NCI-H1048 (cell line): ENCODE measurements at regions not wholly inside any gene's neighbourhood (a gene's known extent, or its start where the extent isn't known, plus 50 kb on each side); places are given as distances from the start of the nearest gene placed in this dataset.
"Not testable (repeated sequence)": the region's sequence is repeated elsewhere in the genome, so short reads cannot be mapped to it uniquely, and the experiment has no call there.

Experiments used
- DNase-seq: peaks from one replicate; lab custom pipeline; 2025; lab: John Stamatoyannopoulos, UW

GRCh38 chr2:49677227-49677626 lies 522.9 kb upstream of the FSHR start:
- no peak for DNase-seq

GRCh38 chr2:49664827-49665226 lies 510.5 kb upstream of the FSHR start:
- DNase-seq: no peak

GRCh38 chr2:49661809-49662208 lies 507.5 kb upstream of the FSHR start:
- DNase-seq: no peak

- DNase-seq: no peak
Measured at GRCh38 chr2:49656853-49657252, 502.5 kb upstream of the FSHR start.

GRCh38 chr2:49643149-49643548 lies 488.8 kb upstream of the FSHR start:
- DNase-seq: no peak

GRCh38 chr2:49640630-49641029 lies 486.3 kb upstream of the FSHR start:
- no peak for DNase-seq

- DNase-seq: no peak
Measured at GRCh38 chr2:49621016-49621415, 466.7 kb upstream of the FSHR start.

GRCh38 chr2:49619804-49620203 lies 465.5 kb upstream of the FSHR start:
- DNase-seq: no peak

GRCh38 chr2:49618491-49618890 lies 464.2 kb upstream of the FSHR start:
- no peak for DNase-seq

GRCh38 chr2:49616800-49617199 lies 462.5 kb upstream of the FSHR start:
- no peak for DNase-seq

GRCh38 chr2:49611796-49612195 lies 457.5 kb upstream of the FSHR start:
- not testable (repeated sequence) for DNase-seq

- DNase-seq: no peak
Measured at GRCh38 chr2:49600524-49600923, 446.2 kb upstream of the FSHR start.

GRCh38 chr2:49598231-49598630 lies 443.9 kb upstream of the FSHR start:
- DNase-seq: no peak

GRCh38 chr2:49585921-49586320 lies 431.6 kb upstream of the FSHR start:
- no peak for DNase-seq

- no peak for DNase-seq
Measured at GRCh38 chr2:49582946-49583345, 428.6 kb upstream of the FSHR start.

GRCh38 chr2:49577041-49577440 lies 422.7 kb upstream of the FSHR start:
- DNase-seq: no peak

GRCh38 chr2:49569176-49569575 lies 414.9 kb upstream of the FSHR start:
- DNase-seq: no peak

- DNase-seq: no peak
Measured at GRCh38 chr2:49567811-49568600, 413.7 kb upstream of the FSHR start.

GRCh38 chr2:49567021-49567420 lies 412.7 kb upstream of the FSHR start:
- DNase-seq: no peak

GRCh38 chr2:49553658-49554057 lies 399.3 kb upstream of the FSHR start:
- no peak for DNase-seq

- no peak for DNase-seq
Measured at GRCh38 chr2:49532702-49533101, 378.4 kb upstream of the FSHR start.

- no peak for DNase-seq
Measured at GRCh38 chr2:49515996-49516782, 361.9 kb upstream of the FSHR start.

GRCh38 chr2:49514201-49514600 lies 359.9 kb upstream of the FSHR start:
- DNase-seq: no peak
